HG02763 (cell line): ENCODE measurements at regions not wholly inside any gene's neighbourhood (a gene's known extent, or its start where the extent isn't known, plus 50 kb on each side); places are given as distances from the start of the nearest gene placed in this dataset.

Source experiments
- ATAC-seq: cut with Tn5 transposase; IDR thresholded peaks from one replicate; pipeline ENCODE4 v1.9.1; 2021; ENCODE audit warnings: mild to moderate bottlenecking, moderate library complexity; ENCODE audit not compliant: unreplicated experiment

DNA sequence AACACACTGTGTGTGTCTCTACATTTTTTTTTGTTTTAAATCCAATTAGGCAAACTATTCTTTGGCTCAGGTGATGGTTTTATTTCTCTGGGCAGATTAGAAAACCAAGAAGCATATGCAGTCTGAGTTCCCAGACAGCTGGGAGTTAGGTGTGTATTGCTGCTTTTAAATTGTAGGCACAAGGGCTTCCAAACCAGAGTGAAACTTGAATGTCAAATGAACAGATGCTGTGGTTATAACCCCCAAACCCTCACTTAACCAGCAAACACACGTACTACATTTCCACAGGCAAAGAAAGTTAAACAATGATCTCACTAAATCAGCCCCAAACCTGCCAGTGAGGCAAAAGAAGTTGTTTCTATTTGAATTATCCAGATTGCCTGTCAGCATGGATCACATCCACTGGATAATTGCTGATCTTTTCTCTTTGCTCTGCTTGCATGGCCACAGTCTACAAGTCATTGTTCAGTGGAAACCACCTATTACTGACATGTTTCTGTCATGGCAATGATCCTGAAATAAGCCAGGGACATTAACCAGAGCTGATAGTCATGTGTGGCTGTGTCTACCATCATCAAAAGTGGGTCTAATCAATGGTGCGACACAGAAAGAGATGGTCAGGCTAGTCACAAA is 576.5 kb upstream of the PLXNA2 start:
- ATAC-seq = no peak

DNA sequence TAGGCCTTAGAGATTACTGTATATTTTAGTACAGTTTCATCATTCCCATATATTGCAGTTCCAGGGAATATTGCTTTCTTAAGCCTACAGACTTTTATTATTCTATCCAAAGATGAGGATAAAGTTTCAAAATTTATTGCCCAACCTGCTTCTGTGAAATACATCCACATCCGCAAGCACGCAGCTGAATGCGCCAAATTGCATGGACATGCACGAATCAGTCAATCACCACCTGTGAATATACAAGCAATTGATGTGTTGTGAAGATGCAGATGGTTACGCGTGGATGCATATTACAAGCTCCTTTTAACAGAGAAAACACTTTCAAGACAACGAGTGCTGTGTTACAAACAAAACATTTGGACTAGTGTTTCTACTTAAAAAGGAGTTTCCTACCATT is 577.8 kb upstream of the PLXNA2 start:
- ATAC-seq = no peak

DNA sequence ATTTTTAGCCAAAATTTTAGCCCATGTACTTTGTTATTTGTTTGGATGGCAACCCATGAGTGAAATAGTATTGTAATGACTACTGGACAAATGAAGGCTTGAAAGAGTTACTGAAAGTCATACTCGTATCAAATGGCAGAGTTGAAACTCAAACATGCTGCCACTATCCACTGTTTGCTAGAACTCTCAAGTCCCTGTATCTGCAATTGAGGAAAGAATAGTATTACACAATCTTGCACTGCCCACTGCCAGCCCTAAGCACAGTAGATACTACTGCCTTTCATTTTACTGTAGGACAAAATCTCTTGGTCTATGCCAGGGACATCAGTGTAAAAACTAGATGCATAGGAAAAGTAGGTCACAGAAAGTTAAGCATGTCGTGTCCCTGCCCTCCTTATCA is 581.1 kb upstream of the PLXNA2 start:
- ATAC-seq = no peak

DNA sequence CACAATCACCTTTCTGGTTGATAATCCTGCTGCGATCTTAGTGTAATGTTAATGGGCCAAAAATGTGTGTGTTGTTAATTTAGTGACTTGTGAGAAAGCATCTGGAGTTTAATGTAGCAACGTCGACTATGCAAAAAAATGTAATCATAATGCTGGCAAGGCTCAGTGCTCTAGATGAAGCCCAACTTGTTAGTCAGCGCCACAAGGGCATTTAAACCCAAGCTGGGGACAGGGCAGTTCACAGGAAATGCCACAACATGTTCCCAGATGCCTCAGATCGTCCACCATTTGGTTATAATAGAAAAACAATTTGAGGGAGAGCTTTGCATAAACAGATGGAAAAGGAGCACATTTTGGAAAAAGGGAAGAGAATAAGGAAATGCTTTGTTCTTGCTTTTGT is 585.4 kb upstream of the PLXNA2 start:
- ATAC-seq = no peak

DNA sequence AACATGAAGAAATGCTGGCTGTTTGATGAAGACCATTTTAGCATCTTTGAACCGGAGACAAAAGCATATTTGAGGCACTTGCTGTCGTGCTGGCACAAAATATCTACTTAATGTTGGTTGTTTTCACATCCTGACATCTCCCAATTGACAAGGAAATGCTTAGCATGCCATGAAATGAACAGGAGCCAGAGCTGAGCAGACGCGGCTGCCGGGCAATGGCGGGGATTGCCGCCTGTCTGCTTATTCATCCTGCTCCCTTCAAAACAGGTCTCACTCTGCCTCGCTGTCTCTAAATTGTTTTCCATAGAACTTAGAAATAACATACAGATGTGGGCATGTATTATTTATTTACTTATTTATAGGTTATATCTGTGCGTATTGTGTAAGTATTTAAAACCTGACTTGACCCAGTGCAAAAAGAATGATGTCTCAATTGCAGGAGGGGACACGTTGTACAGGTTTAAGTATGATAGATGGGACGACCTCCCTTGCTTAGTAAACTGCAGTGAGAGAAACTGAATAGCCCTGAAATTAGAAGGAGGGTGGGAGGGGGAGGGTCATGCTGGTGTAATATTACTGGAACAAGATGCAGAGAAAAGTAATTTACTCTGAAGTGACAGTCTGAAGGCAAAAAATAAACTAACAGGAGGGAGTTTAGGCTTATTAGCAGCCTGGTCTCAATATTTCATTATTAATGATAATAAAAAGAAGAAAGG is 590.4 kb upstream of the PLXNA2 start:
- ATAC-seq = no peak

DNA sequence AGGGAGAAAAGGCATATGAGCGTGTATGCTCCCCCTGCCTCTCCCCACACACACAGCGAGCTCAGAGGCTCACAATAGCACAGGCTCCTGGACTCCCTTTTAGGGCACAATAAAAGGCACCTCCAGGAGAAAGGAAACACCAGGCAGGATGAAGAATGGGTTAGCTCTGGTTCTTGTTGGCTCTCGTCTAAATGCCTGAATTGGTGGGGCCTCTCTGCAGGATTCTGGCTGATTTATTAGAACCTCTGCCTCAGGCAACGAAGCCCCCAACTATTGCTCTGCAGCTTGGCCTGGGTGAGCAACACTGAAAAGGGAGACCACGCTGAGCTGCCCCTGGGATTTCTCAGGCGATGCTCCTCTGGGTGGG is 590.9 kb upstream of the PLXNA2 start:
- no peak for ATAC-seq

DNA sequence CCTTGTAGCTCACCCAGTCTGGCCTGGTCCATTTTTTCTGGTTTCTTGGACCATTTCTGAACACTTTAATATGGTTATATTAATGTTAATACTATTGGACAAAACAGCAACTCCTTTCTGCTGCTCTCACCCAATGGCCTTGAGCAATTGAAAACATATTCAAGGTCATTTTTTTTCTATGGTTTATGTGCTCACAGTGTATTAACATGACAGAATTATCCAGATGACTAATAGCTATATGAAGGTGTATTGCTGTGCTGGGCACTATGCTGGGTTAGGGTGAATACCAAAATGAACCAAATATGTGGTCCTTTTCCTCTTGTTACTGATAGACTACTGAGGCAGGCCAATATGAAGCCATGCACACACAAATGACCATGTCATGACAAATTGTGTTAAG is 591.6 kb upstream of the PLXNA2 start:
- ATAC-seq = no peak

DNA sequence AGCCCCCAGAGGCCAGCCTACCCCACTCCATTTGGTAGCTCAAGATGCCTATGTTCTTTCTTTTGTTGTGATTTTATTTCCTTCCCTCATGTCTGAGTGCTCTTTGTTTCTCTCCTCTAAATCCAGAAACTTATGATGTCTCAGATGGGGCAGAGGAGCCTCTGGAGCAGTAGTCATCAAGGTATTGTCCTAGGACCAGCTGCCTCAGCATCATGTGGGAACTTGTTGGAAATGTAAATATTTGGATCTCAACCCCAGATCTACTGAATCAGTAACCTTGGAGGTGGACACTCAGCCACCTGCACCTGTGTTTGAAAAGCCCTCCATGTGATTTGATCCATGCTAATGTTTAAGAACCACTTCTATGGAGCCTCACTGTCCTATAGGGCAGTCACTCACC is 593.1 kb upstream of the PLXNA2 start:
- no peak for ATAC-seq

DNA sequence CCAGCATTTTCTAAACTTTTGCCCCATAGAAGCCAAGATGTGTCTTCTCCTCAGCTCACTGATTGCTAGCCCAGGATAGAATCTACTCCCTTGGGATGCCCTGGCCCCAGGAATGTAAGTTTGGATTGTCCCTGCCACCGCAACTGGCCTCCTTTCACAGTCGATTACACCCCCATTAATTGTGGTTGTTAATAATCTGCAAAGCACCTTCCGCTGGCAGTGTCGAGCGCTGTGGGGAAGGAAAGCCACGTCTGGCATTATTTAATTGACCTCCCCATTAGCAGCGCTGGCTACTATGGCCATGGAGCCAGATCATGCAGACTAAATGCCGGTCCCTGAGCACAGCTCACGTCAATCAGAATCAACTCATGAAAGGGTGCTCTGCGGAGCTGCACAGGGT is 597.3 kb upstream of the PLXNA2 start:
- no peak for ATAC-seq

DNA sequence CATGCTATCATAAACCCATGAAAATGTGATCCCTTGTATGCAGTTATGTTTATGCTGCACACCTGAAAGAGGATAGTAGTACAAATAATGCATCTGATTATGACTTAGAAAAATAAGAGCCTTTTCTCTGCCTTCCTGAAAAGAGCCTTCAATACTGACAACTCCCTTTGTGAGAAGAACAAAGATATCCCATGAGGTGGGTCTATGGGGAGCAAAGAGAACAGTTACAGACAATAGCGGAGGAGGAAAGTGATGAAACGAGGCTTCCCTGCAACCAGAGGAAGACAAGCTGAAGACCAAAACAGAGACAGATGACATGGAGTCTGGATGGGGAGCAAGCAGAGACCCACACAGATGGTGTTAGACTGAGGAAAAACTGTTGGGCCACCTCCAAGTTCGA is 598.3 kb upstream of the PLXNA2 start:
- ATAC-seq = no peak

DNA sequence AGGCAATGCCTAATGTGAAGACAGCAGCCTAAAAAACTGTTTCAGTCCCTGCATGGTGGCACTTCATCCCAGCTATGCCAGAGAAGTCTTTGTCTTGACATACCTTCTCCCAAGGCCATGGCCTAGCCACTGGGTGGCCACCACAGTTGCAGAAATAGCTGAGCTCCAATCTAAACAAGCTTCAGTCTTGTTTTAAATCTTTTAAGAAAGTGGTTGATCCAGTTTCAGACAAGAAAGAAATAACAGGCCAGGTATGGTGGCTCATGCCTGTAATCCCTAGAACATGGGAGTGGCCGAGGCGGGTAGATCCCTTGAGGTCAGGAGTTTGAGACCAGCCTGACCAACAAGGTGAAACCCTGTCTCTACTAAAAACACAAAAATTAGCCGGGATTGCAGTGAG is 600.0 kb upstream of the PLXNA2 start:
- no peak for ATAC-seq

DNA sequence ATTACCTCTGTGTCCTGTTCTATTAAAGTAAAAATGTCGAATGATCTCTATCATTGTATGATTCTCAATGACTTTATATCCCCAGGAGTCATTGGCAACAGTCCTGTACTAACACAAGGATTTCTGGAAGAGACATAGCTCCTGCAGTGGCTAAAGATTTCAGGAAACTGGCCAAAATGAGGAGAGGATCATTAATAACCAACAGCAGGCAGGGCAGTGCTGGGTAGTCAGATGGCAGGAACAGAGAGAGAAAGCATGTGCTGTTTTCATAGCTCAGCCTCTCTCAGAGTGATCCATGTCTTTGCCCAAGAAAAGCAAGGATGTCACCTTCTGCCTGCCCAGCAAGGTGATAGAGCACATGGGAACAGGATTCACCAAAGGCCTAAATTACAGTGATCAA is 604.7 kb upstream of the PLXNA2 start:
- no peak for ATAC-seq

DNA sequence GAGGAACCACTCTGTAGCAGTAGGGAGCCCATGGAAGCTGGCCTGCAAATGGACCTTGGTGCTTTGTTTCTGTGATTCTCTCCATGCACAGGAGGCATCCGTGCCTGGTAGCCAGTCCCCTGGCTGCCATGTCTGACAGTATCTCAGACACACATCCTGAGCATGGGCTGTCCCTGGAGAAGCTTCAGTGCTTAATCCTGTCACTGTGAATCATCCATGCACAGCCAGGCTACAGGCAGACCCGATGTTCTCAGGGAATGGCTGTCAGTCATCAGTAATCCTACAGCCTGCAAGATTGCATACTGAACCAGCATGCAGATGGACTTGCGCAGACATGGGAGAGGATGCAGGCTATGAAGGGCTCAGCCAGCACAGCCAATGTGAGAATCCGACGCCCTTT is 606.3 kb upstream of the PLXNA2 start:
- no peak for ATAC-seq

DNA sequence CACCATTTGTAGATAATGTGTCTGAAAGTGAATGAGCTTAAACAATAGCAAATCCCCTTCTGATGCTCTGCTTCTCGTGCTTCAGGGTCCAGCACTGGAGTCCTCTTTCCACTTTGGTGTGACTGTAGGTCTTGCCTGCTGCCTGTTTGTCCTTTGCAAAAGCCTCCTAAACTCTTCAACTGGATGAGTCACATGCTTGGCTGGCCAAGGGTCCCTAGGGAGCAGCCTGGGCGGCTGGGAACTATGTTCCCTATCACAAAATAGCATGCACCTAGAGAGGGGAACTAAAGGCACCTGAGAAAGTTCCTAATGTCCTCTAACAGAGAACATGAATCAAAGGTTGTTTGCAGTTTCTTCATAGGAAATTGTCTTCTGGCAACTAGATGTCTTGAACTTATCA is 607.2 kb upstream of the PLXNA2 start:
- no peak for ATAC-seq

DNA sequence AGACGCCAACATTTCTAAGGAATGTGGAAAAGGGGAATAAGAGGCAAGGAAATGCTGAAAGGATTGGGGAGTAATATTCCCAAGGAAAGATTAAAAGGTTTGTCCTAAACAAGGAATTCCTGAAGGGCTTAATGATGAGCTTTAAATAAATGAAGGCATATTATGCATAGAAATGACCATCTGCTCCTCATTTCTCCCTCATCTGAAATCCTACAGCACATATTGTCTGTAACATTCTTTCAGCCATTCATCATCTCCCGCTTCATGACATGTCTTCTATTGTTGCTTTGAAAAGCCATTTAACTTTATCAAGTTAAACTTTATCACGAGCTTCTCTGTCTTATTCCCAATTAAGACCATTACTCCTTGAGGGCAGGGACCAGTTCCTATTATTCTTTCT is 608.7 kb upstream of the PLXNA2 start:
- no peak for ATAC-seq

DNA sequence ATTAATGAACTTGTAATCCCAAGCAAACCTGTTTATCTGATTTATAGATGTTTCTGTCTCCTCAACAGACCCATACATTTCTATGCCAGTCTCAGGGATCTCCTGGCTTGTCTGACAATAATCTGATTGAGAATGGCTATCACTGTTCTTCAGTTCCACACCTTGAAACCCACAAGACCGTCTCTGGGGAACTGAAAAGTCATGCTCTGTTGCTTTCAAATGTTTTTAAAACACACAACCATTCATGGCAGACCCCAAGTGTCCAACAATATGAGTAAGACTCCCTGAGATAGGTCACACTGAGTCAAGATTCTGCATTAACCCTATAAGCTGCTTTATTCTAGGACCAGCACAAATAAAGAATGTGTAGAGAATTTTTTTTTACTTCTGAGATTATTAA is 611.2 kb upstream of the PLXNA2 start:
- no peak for ATAC-seq

DNA sequence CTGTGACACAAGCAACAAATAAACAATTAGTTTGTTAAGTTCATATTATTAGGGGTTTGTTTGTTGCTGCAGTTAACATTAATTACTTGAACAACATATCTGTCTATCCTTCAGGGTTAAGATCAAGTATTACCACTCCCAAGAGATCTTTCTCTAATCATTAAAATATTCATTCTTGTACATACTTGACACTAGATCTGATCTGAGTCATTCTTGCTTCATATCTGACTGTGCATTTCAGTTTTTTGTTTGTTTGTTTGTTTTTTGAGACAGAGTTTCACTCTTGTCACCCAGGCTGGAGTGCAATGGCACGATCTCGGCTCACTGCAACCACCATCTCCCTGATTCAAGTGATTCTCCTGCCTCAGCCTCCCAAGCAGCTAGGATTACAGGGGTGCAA is 613.3 kb upstream of the PLXNA2 start:
- ATAC-seq = no peak

DNA sequence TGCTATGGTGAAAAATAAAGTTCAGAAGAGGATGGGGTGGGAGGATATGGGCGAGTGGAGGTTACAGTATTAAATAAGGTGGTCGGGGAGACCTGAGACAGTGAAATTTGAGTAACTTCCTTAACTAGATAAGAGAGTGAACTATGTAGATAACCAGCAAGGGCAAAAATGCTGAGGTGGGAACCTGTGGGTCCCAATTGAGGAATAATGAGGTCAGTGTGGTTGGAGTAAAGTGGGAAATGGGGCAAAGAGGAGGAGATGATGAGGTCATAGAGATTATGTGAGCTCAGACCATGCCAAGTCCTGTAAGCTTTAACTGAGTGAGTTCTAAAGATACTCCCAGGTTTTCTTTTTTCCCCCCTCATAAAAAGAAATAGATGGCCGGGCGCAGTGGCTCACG is 614.6 kb upstream of the PLXNA2 start:
- no peak for ATAC-seq

DNA sequence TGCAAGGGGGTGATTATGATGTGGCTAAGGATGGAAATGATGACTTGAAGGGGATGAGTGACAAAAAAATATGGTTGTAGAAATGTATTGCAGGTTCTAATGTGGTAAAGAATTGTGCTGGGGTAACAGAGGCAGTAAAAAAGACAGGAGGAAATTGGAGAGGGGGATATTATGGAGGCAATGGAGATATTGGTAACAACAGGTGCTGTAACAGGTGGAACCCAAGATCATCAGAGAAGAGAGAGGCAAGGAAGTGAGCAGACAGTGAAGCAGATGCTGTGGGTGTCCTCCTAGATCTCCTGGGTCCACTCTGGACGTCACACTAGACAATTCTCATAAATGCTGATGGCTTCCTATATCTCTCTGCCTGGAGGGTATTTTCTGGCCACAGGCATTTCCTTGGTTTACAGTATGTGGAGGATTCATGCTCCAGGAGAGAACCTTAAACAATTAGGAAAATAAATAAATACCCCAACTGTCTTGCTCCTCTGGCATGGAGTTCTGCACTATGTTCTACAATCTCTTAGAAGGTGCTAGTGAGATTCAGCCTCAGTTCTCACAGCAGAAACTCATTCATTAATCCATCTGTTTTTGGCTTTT is 620.3 kb upstream of the PLXNA2 start:
- no peak for ATAC-seq

DNA sequence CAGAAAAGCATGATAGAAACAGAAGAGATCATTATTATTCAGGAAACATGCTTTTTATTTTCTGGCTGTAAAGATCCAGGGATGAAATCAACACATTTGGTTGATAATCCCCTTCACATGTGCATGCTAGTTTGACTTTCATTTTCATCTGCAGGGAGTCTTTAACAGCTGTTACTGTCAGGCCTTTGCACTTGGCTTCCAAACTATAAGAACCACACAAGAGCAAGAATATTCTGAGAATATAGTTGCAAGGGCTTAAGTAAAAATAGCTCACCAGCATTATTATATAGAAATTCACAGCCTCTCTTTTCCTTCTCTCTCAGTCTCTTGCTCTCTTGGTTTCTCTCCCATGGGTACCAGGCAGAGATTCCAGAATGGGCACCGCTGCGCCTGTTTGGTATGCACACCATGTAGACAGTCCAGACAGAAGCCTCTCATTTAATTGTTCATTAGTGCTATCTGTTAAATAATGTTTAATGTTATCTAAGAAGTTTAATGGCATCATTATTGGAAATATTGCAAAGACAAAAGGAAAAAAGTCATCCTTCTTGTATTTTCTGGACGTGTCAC is 622.3 kb upstream of the PLXNA2 start:
- ATAC-seq = no peak

DNA sequence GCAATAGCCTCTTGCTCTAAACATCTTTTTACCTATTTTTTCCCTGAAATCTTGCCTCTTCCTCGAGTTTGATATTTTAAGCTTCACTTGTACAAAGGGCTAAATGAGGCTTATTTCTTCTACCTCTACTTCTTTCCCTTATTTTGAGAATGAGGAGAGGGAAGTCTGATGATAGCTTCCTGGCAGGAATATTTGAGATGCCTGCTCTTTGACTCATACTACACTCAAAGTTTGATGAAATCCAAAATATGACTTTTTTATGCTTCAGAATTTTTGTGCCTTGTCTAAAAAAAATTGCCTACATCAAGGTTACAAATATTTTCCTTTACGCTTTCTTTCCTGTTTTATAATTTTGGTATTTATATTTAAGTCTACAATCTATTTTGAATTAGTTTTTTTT is 624.4 kb upstream of the PLXNA2 start:
- ATAC-seq = no peak

DNA sequence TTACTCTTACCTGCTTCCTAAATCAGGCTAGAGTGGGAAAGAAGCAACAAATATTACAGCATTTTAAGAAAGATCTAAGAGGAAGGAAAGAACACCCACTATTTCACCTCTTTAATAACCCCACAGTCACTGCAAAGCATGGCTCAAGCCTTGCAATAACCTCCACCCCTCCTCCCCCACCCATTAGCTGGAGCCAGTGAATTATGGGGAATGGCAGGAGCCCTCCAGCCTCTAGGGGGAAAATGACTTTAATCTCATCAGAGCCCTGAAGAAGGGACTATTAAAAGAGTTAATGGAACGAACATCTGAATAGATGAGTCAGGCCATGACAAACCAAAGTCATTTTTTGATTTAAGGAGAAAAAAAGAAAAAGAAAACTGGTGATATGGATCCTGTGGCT is 630.7 kb upstream of the PLXNA2 start:
- no peak for ATAC-seq
